GM23248 (cell line): ENCODE measurements at regions not wholly inside any gene's neighbourhood (a gene's known extent, or its start where the extent isn't known, plus 50 kb on each side); places are given as distances from the start of the nearest gene placed in this dataset.
"Not testable (repeated sequence)": the region's sequence is repeated elsewhere in the genome, so short reads cannot be mapped to it uniquely, and the experiment has no call there.

Experiments used
- DNase-seq: peaks from one replicate; pipeline ENCODE4 v3.0.0-alpha.2; 2015
- H2AFZ ChIP-seq: fragments of 200-600 bp; sonication (generic); 2 replicates; pipeline ENCODE4 v1.6.1; 2016; ENCODE audit warnings: antibody characterized with exemption
- H3F3A ChIP-seq: fragments of 200-600 bp; sonication (generic); 2 replicates; pipeline ENCODE4 v1.6.1; 2016; ENCODE audit warnings: mild to moderate bottlenecking, antibody characterized with exemption, mixed run types; ENCODE audit not compliant: insufficient read depth
- H3K27ac ChIP-seq: fragments of 200-600 bp; sonication (generic); 2 replicates; pipeline ENCODE4 v1.5.1; 2016; ENCODE audit warnings: mild to moderate bottlenecking
- H3K27me3 ChIP-seq: fragments of 200-600 bp; sonication (generic); replicated peaks from 2 replicates; pipeline ENCODE4 v1.6.1; 2016; ENCODE audit warnings: mild to moderate bottlenecking; ENCODE audit not compliant: insufficient read depth
- H3K36me3 ChIP-seq: fragments of 200-600 bp; sonication (generic); 2 replicates; pipeline ENCODE4 v1.6.1; 2016; ENCODE audit warnings: low read depth, mild to moderate bottlenecking
- H3K4me1 ChIP-seq: fragments of 200-600 bp; sonication (generic); 2 replicates; pipeline ENCODE4 v1.6.1; 2016; ENCODE audit warnings: mild to moderate bottlenecking; ENCODE audit not compliant: insufficient read depth
- H3K4me2 ChIP-seq: fragments of 200-600 bp; sonication (generic); one replicate; pipeline ENCODE4 v1.6.1; 2016; ENCODE audit warnings: mild to moderate bottlenecking; ENCODE audit not compliant: unreplicated experiment
- H3K4me3 ChIP-seq: fragments of 200-600 bp; sonication (generic); 2 replicates; pipeline ENCODE4 v1.5.1; 2016; ENCODE audit warnings: mild to moderate bottlenecking
- H3K79me2 ChIP-seq: fragments of 200-600 bp; sonication (generic); 2 replicates; pipeline ENCODE4 v1.6.1; 2016; ENCODE audit warnings: mild to moderate bottlenecking; ENCODE audit not compliant: insufficient read depth
- H3K9ac ChIP-seq: fragments of 200-600 bp; sonication (generic); 2 replicates; pipeline ENCODE4 v1.6.1; 2016; ENCODE audit warnings: mild to moderate bottlenecking
- H3K9me2 ChIP-seq: fragments of 200-600 bp; sonication (generic); 2 replicates; pipeline ENCODE4 v1.6.1; 2016; ENCODE audit warnings: mixed run types, mild to moderate bottlenecking, moderate library complexity; ENCODE audit not compliant: insufficient read depth
- H3K9me3 ChIP-seq: fragments of 200-600 bp; sonication (generic); one replicate; pipeline ENCODE4 v1.6.1; 2017; ENCODE audit warnings: low read depth
- H4K20me1 ChIP-seq: fragments of 200-600 bp; sonication (generic); 2 replicates; pipeline ENCODE4 v1.6.0; 2016; ENCODE audit not compliant: insufficient read depth
- EZH2 ChIP-seq: fragments of 200-600 bp; sonication (generic); IDR thresholded peaks from 2 replicates; pipeline ENCODE4 v1.6.1; 2018; ENCODE audit warnings: antibody characterized with exemption, mild to moderate bottlenecking; ENCODE audit not compliant: insufficient read depth, poor library complexity, severe bottlenecking
- EZH2phosphoT487 ChIP-seq: fragments of 200-600 bp; sonication (generic); IDR thresholded peaks from 2 replicates; pipeline ENCODE4 v1.6.1; 2018; ENCODE audit warnings: antibody characterized with exemption, moderate library complexity, mild to moderate bottlenecking, low read depth; ENCODE audit not compliant: insufficient read depth
- WGBS, 2 experiments: methylation state at CpG; one replicate each; pipeline ENCODE4 v1.1.6; 2015 to 2017; ENCODE audit warnings: low lambda C conversion rate in 2 of 2, low coverage in 1 of 2; ENCODE audit errors: missing lambda C conversion rate in 2 of 2; 5-methylcytosine and 5-hydroxymethylcytosine counted together
- in situ Hi-C: fragments of 300-500 bp; cut with MboI; formaldehyde crosslinking; loops from 2 replicates; pipeline ENCODE4 v1.15.0; 2020

- Histone ChIP-seq H3K4me1 (no peaks in the 10 kb centered on the region), H3F3A (no peaks in the 10 kb centered on the region), H2AFZ (no peak overlapping the region), H3K9me2 (no peaks in the 10 kb centered on the region), H3K9ac (no peak overlapping the region), H3K4me2 (no peak overlapping the region), H3K27ac (no peak overlapping the region), H3K79me2 (no peaks in the 10 kb centered on the region), H3K4me3 (no peak overlapping the region), H4K20me1 (no peaks in the 10 kb centered on the region), H3K27me3 (no peaks in the 10 kb centered on the region), H3K9me3 (no peaks in the 10 kb centered on the region), H3K36me3 (no peaks in the 10 kb centered on the region)
- in situ Hi-C loops, result no loop called here
- DNase-seq, result no peak
- TF ChIP-seq EZH2phosphoT487 (no peak), EZH2 (no peak)
- 13 to 25% methylated on average over 2 of the region's 2 CpGs for WGBS, 2 experiments
Observed at GRCh38 chr11:43172477-43172876, 139.3 kb upstream of the API5 start.

DNA sequence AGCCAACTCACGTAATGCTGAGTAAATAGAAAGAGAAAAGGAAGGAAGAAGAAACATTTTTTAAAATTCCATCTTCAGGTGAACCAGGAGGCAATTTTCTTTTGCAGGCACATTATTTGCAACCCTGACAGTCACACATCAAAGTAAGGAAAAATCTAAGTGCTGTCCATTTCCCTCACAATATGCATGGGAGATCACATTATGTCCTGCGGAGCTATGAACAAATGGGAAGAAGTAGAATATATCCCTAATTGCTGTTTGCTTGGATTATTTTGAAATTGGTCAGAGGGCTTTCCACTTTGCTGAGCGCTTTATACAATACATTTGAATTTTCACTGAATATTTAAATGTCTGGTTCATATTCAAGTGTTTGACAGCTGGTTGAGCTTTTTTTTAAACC, 133.8 kb upstream of the API5 start:
- in situ Hi-C loops, result no loop called here
- 10 to 15% methylated on average over 3 of the region's 3 CpGs for WGBS, 2 experiments
- no peaks in the 10 kb centered on the region for H4K20me1 ChIP-seq
- H3K9me3 ChIP-seq, result no peaks in the 10 kb centered on the region
- no peak overlapping the region for H3K9ac ChIP-seq
- no peak for DNase-seq
- H3K27ac ChIP-seq, result no peak overlapping the region
- H3K9me2 ChIP-seq, result no peaks in the 10 kb centered on the region
- H3K36me3 ChIP-seq, result no peaks in the 10 kb centered on the region
- no peak overlapping the region for H2AFZ ChIP-seq
- TF ChIP-seq EZH2 (no peak), EZH2phosphoT487 (no peak)
- no peaks in the 10 kb centered on the region for H3K27me3 ChIP-seq
- no peaks in the 10 kb centered on the region for H3K79me2 ChIP-seq
- H3F3A ChIP-seq, result no peaks in the 10 kb centered on the region
- H3K4me1 ChIP-seq, result no peaks in the 10 kb centered on the region
- no peak overlapping the region for H3K4me2 ChIP-seq
- H3K4me3 ChIP-seq, result no peak overlapping the region

- H3K9me2 ChIP-seq, H3K27ac ChIP-seq, H3K36me3 ChIP-seq, H3F3A ChIP-seq, DNase-seq, H3K4me2 ChIP-seq, H3K4me1 ChIP-seq, H3K4me3 ChIP-seq, in situ Hi-C loops, H4K20me1 ChIP-seq, H3K79me2 ChIP-seq, H3K27me3 ChIP-seq, H3K9me3 ChIP-seq, H3K9ac ChIP-seq, H2AFZ ChIP-seq: not testable (repeated sequence)
Observed at GRCh38 chr11:43194459-43194858, 117.3 kb upstream of the API5 start.

DNA sequence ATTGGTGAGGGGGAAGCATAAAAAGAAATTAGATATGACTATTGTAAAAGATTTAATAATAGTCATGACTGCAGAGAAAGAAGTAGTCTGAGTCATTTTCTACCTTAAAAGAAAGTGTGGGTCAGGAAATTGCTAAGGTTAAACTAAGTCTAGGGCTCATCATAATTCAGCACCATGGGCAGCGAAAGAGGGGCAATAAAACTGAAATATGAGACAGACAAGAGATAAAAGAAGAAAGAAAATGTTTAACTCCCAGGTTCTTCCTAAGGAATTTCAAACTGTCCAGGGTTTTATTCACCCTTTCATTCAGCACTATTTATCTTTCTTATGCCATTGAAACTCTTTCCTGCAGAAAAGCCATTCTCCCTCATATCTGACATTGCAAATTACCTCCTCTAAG, 114.4 kb upstream of the API5 start:
- no peaks in the 10 kb centered on the region for H3K36me3 ChIP-seq
- no peak overlapping the region for H2AFZ ChIP-seq
- no peaks in the 10 kb centered on the region for H3K9me2 ChIP-seq
- DNase-seq, result no peak
- H3K4me3 ChIP-seq, result no peak overlapping the region
- no peaks in the 10 kb centered on the region for H3K27me3 ChIP-seq
- no peaks in the 10 kb centered on the region for H3F3A ChIP-seq
- TF ChIP-seq EZH2 (no peak), EZH2phosphoT487 (no peak)
- 10 to 20% methylated on average over 1 of the region's 1 CpG for WGBS, 2 experiments
- in situ Hi-C loops, result no loop called here
- H3K79me2 ChIP-seq, result no peaks in the 10 kb centered on the region
- H3K27ac ChIP-seq, result no peak overlapping the region
- H3K9ac ChIP-seq, result no peak overlapping the region
- H3K9me3 ChIP-seq, result no peaks in the 10 kb centered on the region
- no peak overlapping the region for H3K4me2 ChIP-seq
- H4K20me1 ChIP-seq, result no peaks in the 10 kb centered on the region
- H3K4me1 ChIP-seq, result no peaks in the 10 kb centered on the region

- DNase-seq, result no peak
- no peak for TF ChIP-seq EZH2phosphoT487
- TF ChIP-seq EZH2, result no peak
- Histone ChIP-seq H4K20me1 (no peaks in the 10 kb centered on the region), H3F3A (no peaks in the 10 kb centered on the region), H3K4me3 (no peak overlapping the region), H3K9me2 (no peaks in the 10 kb centered on the region), H3K36me3 (no peaks in the 10 kb centered on the region), H3K27me3 (no peaks in the 10 kb centered on the region), H3K79me2 (no peaks in the 10 kb centered on the region), H3K4me1 (no peaks in the 10 kb centered on the region), H3K9me3 (no peaks in the 10 kb centered on the region), H2AFZ (no peak overlapping the region), H3K9ac (no peak overlapping the region), H3K4me2 (no peak overlapping the region), H3K27ac (no peak overlapping the region)
- 0% methylated on average over 1 of the region's 1 CpG for WGBS, 2 experiments
- in situ Hi-C loops, result no loop called here
Observed at GRCh38 chr11:43200031-43200430, 111.8 kb upstream of the API5 start.
